Progenitor cell of endocrine pancreas (in vitro differentiated cells): ENCODE measurements at regions not wholly inside any gene's neighbourhood (a gene's known extent, or its start where the extent isn't known, plus 50 kb on each side); places are given as distances from the start of the nearest gene placed in this dataset.
"Not testable (repeated sequence)": the region's sequence is repeated elsewhere in the genome, so short reads cannot be mapped to it uniquely, and the experiment has no call there.

Experiments used
- DNase-seq: peaks from one replicate; pipeline ENCODE4 v3.0.0; 2021; ENCODE audit warnings: low spot score; ENCODE audit not compliant: unreplicated experiment
- H3K27ac Mint-ChIP-seq: 2 replicates; pipeline ENCODE4 v1.8.0; 2021; ENCODE audit warnings: mild to moderate bottlenecking, moderate library complexity, mixed read lengths
- H3K27me3 Mint-ChIP-seq: 2 replicates; pipeline ENCODE4 v1.8.0; 2021; ENCODE audit warnings: mixed read lengths
- H3K36me3 Mint-ChIP-seq: 2 replicates; pipeline ENCODE4 v1.8.0; 2022; ENCODE audit warnings: mixed read lengths; ENCODE audit not compliant: insufficient read depth
- H3K4me1 Mint-ChIP-seq: 2 replicates; pipeline ENCODE4 v1.8.0; 2021; ENCODE audit warnings: low read depth, mixed read lengths
- H3K4me3 Mint-ChIP-seq: 2 replicates; pipeline ENCODE4 v1.8.0; 2021; ENCODE audit warnings: low read depth, mild to moderate bottlenecking, moderate library complexity, mixed read lengths
- H3K9me3 Mint-ChIP-seq: 2 replicates; pipeline ENCODE4 v1.8.0; 2021; ENCODE audit warnings: low read depth, mixed read lengths
- TF ChIP-seq, protein P1 (sequence below): fragments of 200-600 bp; sonication (generic); IDR thresholded peaks from one replicate; pipeline ENCODE4 v1.5.0; 2021; ENCODE audit warnings: antibody characterized with exemption, mild to moderate bottlenecking; ENCODE audit not compliant: unreplicated experiment

DNA sequence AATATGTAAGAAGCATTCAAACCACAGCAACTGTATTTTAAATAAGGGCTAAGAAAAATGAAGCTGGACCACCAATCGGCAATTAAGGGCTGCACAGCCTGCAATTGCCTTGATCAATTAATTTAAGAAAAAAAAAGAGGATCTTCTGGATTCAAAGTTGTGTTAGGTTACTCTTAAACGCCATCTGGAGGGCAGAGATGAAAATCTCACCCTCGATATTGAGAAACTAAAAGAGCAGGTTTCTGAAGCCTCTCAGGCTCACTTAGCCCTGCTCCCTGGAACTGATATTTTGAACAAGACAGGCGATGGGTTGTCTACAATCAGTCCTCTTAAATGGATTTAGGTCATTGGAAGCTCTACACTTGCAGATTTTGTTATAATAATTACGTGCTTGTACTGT, 579.4 kb downstream of the GRXCR1 start:
- H3K4me3 Mint-ChIP-seq, result no peak overlapping the region
- no peaks in the 10 kb centered on the region for H3K27me3 Mint-ChIP-seq
- H3K4me1 Mint-ChIP-seq, result no peaks in the 10 kb centered on the region
- DNase-seq, result no peak
- H3K36me3 Mint-ChIP-seq, result peaks cover 1% of the 10 kb centered on the region
- peaks cover 61% of the 10 kb centered on the region for H3K9me3 Mint-ChIP-seq
- TF ChIP-seq, protein P1, sequence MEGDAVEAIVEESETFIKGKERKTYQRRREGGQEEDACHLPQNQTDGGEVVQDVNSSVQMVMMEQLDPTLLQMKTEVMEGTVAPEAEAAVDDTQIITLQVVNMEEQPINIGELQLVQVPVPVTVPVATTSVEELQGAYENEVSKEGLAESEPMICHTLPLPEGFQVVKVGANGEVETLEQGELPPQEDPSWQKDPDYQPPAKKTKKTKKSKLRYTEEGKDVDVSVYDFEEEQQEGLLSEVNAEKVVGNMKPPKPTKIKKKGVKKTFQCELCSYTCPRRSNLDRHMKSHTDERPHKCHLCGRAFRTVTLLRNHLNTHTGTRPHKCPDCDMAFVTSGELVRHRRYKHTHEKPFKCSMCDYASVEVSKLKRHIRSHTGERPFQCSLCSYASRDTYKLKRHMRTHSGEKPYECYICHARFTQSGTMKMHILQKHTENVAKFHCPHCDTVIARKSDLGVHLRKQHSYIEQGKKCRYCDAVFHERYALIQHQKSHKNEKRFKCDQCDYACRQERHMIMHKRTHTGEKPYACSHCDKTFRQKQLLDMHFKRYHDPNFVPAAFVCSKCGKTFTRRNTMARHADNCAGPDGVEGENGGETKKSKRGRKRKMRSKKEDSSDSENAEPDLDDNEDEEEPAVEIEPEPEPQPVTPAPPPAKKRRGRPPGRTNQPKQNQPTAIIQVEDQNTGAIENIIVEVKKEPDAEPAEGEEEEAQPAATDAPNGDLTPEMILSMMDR, result no peak
- H3K27ac Mint-ChIP-seq, result no peak overlapping the region

GRCh38 chr4:43481526-43481925, 589.0 kb downstream of the GRXCR1 start:
- H3K27me3 Mint-ChIP-seq, result no peaks in the 10 kb centered on the region
- no peak overlapping the region for H3K27ac Mint-ChIP-seq
- H3K9me3 Mint-ChIP-seq, result peaks cover 9% of the 10 kb centered on the region
- no peaks in the 10 kb centered on the region for H3K36me3 Mint-ChIP-seq
- H3K4me1 Mint-ChIP-seq, result peaks cover 1% of the 10 kb centered on the region
- TF ChIP-seq, protein P1, result no peak
- DNase-seq, result no peak
- no peak overlapping the region for H3K4me3 Mint-ChIP-seq

DNA sequence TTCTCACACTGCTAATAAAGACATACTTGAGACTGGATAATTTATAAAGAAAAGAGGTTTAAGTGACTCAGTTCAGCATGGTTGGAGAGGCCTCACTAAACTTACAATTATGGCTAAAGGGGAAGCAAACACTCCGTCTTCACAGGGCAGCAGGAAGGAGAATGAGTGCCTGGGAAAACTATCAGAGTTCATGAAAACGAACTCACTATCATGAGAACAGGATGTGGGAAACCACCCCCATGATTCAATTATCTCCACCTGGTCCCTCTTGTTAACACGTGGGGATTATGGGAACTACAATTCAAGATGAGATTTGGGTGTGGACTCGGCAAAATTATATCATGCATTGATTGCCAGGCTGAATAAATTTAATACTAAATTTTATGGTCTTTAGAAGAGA, 592.7 kb downstream of the GRXCR1 start:
- TF ChIP-seq, protein P1, result no peak
- H3K27ac Mint-ChIP-seq, result no peak overlapping the region
- H3K4me1 Mint-ChIP-seq, result peaks cover 1% of the 10 kb centered on the region
- peaks cover 5% of the 10 kb centered on the region for H3K9me3 Mint-ChIP-seq
- H3K36me3 Mint-ChIP-seq, result no peaks in the 10 kb centered on the region
- no peak overlapping the region for H3K4me3 Mint-ChIP-seq
- H3K27me3 Mint-ChIP-seq, result no peaks in the 10 kb centered on the region
- no peak for DNase-seq

GRCh38 chr4:43496188-43496587, 603.7 kb downstream of the GRXCR1 start:
- TF ChIP-seq, protein P1, result no peak
- H3K4me1 Mint-ChIP-seq, result no peaks in the 10 kb centered on the region
- no peaks in the 10 kb centered on the region for H3K9me3 Mint-ChIP-seq
- H3K36me3 Mint-ChIP-seq, result no peaks in the 10 kb centered on the region
- H3K27me3 Mint-ChIP-seq, result no peaks in the 10 kb centered on the region
- H3K27ac Mint-ChIP-seq, result no peak overlapping the region
- no peak overlapping the region for H3K4me3 Mint-ChIP-seq
- no peak for DNase-seq

GRCh38 chr4:43496602-43497001, 604.1 kb downstream of the GRXCR1 start:
- no peak overlapping the region for H3K27ac Mint-ChIP-seq
- H3K4me1 Mint-ChIP-seq, result no peaks in the 10 kb centered on the region
- no peaks in the 10 kb centered on the region for H3K9me3 Mint-ChIP-seq
- H3K27me3 Mint-ChIP-seq, result no peaks in the 10 kb centered on the region
- DNase-seq, result no peak
- H3K36me3 Mint-ChIP-seq, result no peaks in the 10 kb centered on the region
- TF ChIP-seq, protein P1, result no peak
- no peak overlapping the region for H3K4me3 Mint-ChIP-seq

- not testable (repeated sequence) for H3K4me1 Mint-ChIP-seq
These were observed 613.3 kb downstream of the GRXCR1 start for GRCh38 chr4:43505823-43506222.

More at GRCh38 chr4:43505823-43506222, 613.3 kb downstream of the GRXCR1 start:
- H3K9me3 Mint-ChIP-seq, result peaks cover 14% of the 10 kb centered on the region
- H3K27ac Mint-ChIP-seq, H3K36me3 Mint-ChIP-seq, H3K4me3 Mint-ChIP-seq, H3K27me3 Mint-ChIP-seq, DNase-seq: not testable (repeated sequence)
